HG03159 (cell line): ENCODE measurements at regions not wholly inside any gene's neighbourhood (a gene's known extent, or its start where the extent isn't known, plus 50 kb on each side); places are given as distances from the start of the nearest gene placed in this dataset.
"Not testable (repeated sequence)": the region's sequence is repeated elsewhere in the genome, so short reads cannot be mapped to it uniquely, and the experiment has no call there.

ENCODE experiments used
- ATAC-seq: cut with Tn5 transposase; IDR thresholded peaks from one replicate; pipeline ENCODE4 v1.9.1; 2021; ENCODE audit warnings: mild to moderate bottlenecking, moderate library complexity; ENCODE audit not compliant: unreplicated experiment

GRCh38 chr10:33867199-33867789 is 532.8 kb upstream of the NRP1 start:
- not testable (repeated sequence) for ATAC-seq

DNA sequence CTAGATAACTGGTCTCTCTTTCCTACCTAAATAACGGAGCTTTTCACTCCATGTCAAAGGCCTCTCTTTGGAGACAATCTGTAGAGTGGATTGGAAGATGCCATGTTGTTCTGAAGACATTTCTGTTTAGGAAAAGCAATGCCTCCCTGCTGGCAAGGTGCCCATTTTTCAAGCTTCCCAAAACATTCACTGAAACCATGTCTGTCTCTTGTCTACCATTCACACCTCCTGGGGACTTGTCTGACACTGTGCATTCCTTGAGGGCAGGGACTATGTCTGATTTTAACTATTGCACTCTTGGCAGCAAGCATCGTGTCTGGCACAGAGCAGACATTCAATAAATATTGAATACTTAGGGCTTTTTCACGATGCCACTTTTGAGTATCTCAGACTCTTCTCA is 528.9 kb upstream of the NRP1 start:
- ATAC-seq = no peak

GRCh38 chr10:33862536-33863105 is 528.2 kb upstream of the NRP1 start:
- ATAC-seq = no peak

GRCh38 chr10:33861833-33862232 is 527.4 kb upstream of the NRP1 start:
- no peak for ATAC-seq

GRCh38 chr10:33861016-33861704 is 526.7 kb upstream of the NRP1 start:
- no peak for ATAC-seq

- ATAC-seq = no peak
Measured at GRCh38 chr10:33860552-33860951, 526.1 kb upstream of the NRP1 start.

- no peak for ATAC-seq
Measured at GRCh38 chr10:33859319-33860022, 525.0 kb upstream of the NRP1 start.

GRCh38 chr10:33858326-33858725 is 523.9 kb upstream of the NRP1 start:
- ATAC-seq = no peak

- not testable (repeated sequence) for ATAC-seq
Measured at GRCh38 chr10:33853221-33853620, 518.8 kb upstream of the NRP1 start.

GRCh38 chr10:33843379-33843778 is 508.9 kb upstream of the NRP1 start:
- no peak for ATAC-seq

DNA sequence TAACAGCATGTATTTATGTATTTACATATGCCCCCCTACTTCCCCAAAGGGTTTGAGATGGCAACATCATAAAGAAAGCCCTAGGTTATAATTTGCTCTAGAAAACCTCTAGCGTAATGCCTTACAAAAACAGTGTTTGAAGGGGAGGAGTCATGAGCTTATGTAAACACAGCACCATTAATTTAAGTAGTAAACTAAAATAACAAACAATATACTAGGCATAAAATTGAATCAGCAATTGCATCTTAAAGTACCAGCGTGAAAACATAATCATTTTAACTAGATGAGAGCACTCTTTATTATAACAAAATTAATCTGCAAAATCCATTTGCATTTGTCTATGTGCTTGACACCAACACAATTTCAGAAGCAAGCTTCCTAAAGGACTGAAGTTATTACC is 507.2 kb upstream of the NRP1 start:
- ATAC-seq = no peak

DNA sequence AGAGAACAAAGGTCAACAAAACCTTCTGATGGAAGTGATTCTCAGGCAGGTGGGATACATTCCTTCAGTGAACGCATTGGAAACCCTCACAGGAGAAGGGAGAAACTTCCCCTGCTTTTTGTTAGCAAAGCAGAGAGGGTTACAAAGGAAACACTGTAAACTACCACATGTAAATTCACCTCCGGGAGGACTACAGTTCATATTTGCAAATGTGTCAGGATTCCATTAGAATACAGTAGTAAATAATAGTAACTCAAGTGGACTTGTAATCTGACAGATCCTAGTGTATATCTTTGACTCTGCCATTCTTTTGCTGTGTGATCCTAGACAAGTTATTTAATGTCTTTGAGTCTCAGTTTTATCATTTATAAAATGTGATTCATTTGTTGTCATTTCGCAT is 504.3 kb upstream of the NRP1 start:
- no peak for ATAC-seq

DNA sequence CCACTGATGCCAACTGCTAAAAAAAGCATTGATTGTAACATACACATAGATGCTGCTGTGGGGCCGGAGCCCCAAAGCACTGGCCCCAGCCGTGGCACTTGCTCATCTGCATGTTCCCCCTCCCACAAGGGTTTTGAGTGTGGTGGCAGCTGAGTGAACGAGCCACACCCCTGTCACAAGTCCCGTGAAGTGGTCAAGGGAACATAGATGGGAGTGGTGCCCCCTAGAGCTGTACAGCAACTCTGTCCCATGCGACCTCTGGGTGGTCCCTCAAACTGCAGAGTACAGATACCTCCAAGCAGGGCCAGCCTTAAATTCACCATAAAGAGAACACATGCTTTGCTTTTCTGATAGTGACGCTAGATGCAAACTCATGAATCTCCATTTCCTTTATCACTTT is 503.3 kb upstream of the NRP1 start:
- no peak for ATAC-seq

DNA sequence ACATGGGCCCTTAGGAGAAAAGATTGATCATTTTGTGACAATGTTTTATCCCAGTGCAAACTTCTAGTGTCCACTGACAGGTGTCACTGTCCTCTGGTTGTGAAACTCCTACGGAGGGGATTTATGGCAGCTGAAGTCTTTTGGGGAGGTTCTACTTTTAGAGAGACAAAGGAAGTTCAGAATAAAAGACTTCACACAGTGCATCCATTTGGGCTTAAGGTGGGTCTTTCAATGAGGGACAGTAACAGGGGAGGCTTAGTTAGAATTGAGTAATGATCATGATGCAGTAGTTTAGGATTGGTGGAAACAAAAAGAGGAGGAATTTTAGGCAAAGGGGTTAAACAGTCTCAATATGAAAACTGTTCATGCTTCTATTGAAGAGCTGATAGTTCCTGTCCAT is 501.1 kb upstream of the NRP1 start:
- no peak for ATAC-seq

GRCh38 chr10:33833566-33833965 is 499.1 kb upstream of the NRP1 start:
- ATAC-seq = no peak

- ATAC-seq = no peak
Measured at GRCh38 chr10:33832124-33832787, 497.8 kb upstream of the NRP1 start.

GRCh38 chr10:33831591-33831990 is 497.1 kb upstream of the NRP1 start:
- no peak for ATAC-seq

DNA sequence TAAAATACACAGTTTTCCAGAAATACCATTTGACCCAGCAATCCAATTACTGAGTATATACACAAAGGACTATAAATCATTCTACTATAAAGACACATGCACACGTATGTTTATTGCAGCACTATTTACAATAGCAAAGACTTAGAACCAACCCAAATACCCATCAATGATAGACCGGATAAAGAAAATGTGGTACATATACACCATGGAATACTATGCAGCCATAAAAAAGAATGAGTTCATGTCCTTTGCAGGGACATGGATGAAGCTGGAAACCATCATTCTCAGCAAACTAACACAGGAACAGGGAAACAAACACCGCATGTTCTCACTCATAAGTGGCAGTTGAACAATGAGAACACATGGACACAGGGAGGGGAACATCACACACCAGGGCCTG is 495.4 kb upstream of the NRP1 start:
- not testable (repeated sequence) for ATAC-seq

DNA sequence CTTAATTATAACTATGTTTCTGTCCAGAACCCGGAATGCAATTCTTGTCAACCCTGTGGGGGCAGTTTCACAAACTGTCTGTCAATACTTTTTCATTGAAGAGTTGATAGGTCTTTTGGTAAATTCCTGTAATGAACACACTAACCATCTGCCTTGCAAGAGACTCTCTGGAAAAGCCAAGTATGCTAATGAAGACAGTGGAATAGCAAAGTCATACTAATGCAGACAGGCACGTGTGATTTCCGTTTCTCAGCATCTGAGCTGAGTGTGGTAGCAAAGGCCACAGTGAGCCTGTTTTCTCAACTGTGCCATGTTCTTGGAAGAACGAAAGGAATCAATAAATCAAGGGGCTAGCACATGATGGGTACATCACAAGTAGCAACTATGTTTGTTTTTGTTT is 494.1 kb upstream of the NRP1 start:
- ATAC-seq = no peak

DNA sequence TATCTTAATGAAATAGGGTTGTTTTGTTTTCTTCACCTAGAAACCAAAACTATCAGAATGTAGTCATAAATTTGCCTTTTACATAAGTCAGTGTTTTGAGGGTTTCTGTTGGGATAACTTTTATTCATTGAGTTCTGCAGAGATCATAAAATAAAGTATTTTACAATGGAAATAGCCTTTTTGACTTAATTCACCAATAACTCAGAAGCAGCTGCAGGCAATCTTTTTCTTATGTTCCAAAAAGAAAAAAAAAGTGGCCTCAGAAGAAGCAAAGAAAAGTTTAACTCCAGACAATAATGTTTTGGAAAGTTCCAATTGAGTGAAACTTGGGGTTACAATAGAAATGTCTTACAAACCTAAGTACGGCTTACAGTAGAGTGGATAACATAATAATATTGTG is 491.7 kb upstream of the NRP1 start:
- ATAC-seq = no peak

GRCh38 chr10:33822774-33823173 is 488.3 kb upstream of the NRP1 start:
- ATAC-seq = no peak
